ENCODE measurements at regions not wholly inside any gene's neighbourhood (a gene's known extent, or its start where the extent isn't known, plus 50 kb on each side); places are given as distances from the start of the nearest gene placed in this dataset.
"Not testable (repeated sequence)": the region's sequence is repeated elsewhere in the genome, so short reads cannot be mapped to it uniquely, and the experiment has no call there.

DNA sequence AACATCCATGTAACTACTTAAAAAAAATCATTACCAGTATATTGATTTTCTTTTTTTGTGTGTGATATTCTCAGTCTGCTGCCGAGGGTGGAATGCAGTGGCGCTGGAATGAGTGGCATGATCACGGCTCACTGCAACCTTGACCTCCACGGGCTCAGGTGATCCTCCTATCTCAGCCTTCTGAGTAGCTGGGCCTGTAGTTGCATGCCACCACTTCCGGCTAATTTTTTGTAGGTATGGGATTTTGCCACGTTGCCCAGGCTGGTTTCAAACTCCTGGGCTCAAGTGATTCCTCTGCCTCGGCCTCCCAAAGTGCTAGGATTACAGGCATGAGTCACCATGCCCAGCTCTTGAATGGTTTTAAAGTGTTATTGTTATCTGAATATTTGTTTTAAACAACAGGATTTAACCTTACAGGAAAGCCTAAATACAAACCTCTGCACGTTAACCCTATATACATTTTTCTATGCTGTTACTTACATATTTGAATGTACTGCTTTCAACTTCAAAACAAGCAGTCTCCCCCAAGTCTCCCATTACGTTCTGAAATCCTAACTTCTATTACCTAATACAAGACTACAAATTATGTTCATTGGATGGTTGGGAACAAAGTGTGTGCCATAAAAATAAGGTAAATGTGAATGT, 61.7 kb downstream of the KPNA2 start:
- ATAC-seq (no peak), DNase-seq (ENCODE audit: low spot score) (no peak)
- intact Hi-C loops (cut with DNase I): no loop called here

DNA sequence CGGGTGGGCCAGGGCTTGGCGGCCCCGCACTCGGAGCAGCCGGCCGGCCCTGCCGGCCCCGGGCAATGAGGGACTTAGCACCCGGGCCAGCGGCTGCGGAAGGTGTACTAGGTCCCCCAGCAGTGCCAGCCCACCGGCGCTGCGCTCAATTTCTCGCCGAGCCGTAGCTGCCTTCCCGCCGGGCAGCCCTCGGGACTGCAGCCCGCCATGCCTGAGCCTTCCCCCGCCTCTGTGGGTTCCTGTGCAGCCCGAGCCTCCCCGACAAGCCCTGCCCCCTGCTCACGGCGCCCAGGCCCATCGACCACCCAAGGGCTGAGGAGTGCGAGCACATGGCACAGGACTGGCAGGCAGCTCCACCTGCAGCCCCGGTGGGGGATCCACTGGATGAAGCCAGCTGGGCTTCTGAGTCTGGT, 63.8 kb downstream of the KPNA2 start:
- intact Hi-C loops (cut with DNase I); DNase-seq (ENCODE audit: low spot score); ATAC-seq: not testable (repeated sequence)

DNA sequence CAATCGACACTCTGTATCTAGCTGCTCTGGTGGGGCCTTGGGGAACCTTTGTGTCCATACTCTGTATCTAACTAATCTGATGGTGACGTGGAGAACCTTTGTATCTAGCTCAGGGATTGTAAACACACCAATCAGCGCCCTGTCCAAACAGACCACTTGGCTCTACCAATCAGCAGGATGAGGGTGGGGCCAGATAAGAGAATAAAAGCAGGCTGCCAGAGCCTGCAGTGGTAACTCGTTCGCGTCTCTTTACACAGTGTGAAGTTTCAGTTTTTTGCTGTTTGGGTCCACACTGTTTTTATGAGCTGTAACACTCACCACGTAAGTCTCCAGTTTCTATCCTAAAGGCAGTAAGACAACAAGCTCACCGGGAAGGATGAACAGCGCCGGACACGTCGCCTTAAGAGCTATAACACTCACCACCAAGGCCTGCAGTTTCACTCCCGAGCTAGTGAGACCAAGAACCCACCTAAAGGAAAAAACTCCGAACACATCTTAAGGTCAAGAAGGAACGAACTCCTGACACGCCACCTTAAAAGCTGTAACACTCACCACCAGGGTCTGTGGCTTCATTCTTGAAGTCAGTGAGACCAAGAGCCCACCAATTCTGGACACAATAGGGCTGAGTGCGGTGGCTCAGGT, 64.6 kb downstream of the KPNA2 start:
- intact Hi-C loops (cut with DNase I): no loop called here
- ATAC-seq: no peak
- no peak for DNase-seq (ENCODE audit: low spot score)

- intact Hi-C loops (cut with DNase I): no loop called here
- peak; percentile 96 for DNase-seq (ENCODE audit: low spot score)
- peak; percentile 99 for ATAC-seq
Measured at GRCh38 chr17:68101075-68101986, 65.8 kb downstream of the KPNA2 start.

GRCh38 chr17:68101987-68102314, 66.4 kb downstream of the KPNA2 start:
- intact Hi-C loops (cut with DNase I): no loop called here
- ATAC-seq (no peak), DNase-seq (ENCODE audit: low spot score) (no peak)

DNA sequence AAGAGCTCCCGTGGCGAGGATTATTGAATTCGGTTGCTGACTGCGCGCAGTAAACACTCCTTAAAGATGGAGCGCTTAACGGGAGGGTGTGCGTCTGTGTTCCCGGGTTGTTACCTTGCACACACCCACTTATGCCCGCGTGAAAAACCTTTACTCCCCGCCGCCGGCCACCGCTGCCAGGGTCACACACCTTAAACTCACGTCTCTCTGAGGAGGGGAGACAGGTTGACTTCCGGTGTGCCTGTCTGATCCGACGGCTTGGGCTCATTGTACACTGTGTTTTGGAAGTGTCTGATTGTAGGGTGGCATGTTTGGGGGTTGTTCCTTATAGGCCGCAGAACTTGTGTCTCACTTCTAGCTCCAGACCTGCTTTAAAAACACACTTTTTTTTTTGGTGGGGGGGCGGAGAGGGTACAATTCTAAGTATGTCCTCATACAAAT, 66.8 kb downstream of the KPNA2 start:
- no peak for DNase-seq (ENCODE audit: low spot score)
- intact Hi-C loops (cut with DNase I): no loop called here
- ATAC-seq: peak; percentile 32

DNA sequence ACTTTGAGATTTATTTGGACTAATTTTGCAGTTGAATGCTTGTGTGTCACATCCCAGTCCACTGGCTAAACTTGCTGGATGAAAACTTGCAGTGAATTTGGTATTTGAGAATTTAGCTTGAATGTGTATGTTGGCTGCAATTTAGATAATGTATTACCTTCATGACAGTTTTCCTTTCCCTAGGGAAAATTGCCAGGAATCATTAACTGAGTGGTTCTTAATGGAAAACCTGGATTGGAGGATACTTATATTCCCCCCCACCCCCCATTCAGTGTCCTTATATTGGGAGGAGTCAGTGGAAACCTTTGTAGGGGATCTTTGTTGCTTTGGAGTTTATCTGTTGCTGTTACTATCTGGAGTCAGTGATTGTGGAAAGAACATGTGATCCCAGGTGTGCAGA, 67.6 kb downstream of the KPNA2 start:
- intact Hi-C loops (cut with DNase I): no loop called here
- DNase-seq (ENCODE audit: low spot score) (no peak), ATAC-seq (no peak)

- no peak for DNase-seq (ENCODE audit: low spot score)
- intact Hi-C loops (cut with DNase I): no loop called here
- ATAC-seq: no peak
Measured at GRCh38 chr17:68106085-68106484, 70.5 kb downstream of the KPNA2 start.

GRCh38 chr17:68107373-68107772, 71.8 kb downstream of the KPNA2 start:
- DNase-seq (ENCODE audit: low spot score) (no peak), ATAC-seq (no peak)
- intact Hi-C loops (cut with DNase I): no loop called here

DNA sequence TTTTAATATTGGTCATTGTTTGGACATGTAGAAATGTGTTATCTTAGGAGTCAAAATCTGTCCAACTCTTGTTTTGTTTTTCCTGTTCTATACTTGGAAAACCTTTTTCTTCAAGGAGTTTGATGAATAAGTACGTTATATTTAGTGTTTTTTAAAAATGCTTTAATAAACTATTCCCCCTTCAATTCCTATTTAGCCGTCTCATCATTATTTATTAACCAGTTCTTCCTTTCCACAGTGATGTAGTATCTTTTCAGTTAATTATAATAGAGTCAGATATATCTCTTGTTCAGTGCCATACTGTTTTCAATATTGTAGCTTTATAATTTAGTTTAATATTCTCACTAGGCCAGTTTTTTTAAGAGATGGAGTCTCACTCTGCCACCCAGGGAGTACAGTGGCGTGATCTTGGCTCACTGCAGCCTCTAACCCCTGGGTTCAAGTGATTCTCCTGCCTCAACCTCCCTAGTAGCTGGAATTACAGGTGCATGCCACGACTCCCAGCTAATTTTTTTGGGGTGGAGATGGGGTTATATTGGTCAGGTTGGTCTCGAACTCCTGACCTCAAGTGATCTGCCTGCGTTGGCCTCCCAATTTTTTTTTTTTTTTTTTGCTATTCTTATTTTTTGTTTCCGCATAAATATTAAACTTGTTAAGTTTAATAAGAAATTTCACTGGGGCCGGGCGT, 72.9 kb downstream of the KPNA2 start:
- intact Hi-C loops (cut with DNase I): no loop called here
- ATAC-seq: no peak
- DNase-seq (ENCODE audit: low spot score): no peak

DNA sequence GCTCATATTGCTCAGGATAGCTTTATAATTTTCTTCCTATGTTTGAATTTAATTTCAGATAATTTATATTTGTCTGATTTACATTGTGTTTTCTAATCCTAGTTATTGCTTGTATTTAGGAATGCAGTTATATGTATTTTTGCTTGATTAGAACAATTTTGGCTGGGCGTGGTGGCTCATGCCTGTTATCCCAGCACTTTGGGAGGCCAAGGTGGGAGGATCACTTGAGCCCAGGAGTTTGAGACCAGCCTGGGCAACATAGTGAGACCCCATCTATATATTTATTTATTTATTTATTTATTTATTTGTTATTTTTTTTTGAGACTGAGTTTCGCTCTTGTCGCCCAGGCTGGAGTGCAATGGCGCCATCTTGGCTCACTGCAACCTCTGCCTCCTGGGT, 73.9 kb downstream of the KPNA2 start:
- not testable (repeated sequence) for ATAC-seq

GRCh38 chr17:68116211-68116610, 80.7 kb downstream of the KPNA2 start:
- intact Hi-C loops (cut with DNase I); ATAC-seq: not testable (repeated sequence)

More for the DNA sequence above, 73.9 kb downstream of the KPNA2 start:
- DNase-seq (ENCODE audit: low spot score); intact Hi-C loops (cut with DNase I): not testable (repeated sequence)

DNA sequence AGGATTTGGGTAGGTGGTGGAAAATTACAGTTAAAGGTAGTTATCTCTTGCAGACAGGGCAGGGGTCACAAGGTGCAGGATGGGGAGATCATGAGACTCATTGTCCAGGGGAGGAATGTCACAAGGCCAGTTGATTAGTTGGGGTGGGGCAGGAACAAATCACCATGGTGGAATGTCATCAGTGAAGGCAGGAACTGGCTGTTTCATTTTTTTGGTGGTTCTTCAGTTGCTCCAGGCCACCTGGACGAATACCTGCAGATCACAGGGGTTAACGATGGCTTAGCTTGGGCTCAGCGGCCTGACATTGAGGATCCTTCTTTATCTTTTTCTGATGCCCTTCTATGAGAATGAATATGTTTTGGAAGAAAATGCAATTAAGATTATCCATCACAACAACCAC, 87.1 kb downstream of the KPNA2 start:
- DNase-seq (ENCODE audit: low spot score): no peak
- intact Hi-C loops (cut with DNase I): no loop called here
- no peak for ATAC-seq

More at GRCh38 chr17:68116211-68116610, 80.7 kb downstream of the KPNA2 start:
- DNase-seq (ENCODE audit: low spot score): not testable (repeated sequence)

DNA sequence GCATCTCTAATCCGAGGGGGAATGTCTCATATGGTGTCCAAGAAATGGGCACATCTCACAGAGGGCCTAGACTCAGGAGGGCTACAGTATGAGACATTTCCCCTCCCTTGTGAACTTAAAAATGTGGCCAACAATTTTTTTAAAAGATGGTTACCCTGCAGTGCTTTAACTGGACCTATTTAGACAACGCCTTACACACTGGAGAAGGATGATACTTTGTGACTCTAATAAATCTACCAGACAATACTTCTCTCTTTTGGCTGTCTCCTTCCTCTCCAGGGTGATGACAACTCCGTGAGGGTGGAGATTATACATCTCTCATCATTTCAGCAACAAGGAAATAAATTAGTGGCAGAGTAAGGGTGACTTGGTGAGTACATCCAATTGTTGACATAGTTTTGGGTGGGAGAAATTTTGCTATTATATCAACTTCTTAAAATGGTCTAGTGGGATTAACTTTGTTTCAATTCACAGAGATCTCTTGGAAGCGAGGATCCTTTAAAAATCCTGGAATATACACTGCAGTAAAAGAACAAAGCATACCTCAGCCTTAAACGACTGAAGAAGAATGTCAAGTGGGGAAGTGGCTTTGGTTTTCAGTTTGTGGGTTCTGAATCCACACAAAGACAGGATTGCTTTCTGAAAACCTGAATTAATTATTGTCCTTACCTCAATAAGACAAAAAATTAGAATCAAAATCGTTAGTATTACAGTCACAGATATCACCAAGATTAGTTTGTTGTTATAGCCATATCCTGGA, 89.8 kb downstream of the KPNA2 start:
- intact Hi-C loops (cut with DNase I): no loop called here
- DNase-seq (ENCODE audit: low spot score): no peak
- no peak for ATAC-seq

GRCh38 chr17:68127914-68128313, 92.4 kb downstream of the KPNA2 start:
- no peak for DNase-seq (ENCODE audit: low spot score)
- intact Hi-C loops (cut with DNase I): no loop called here

DNA sequence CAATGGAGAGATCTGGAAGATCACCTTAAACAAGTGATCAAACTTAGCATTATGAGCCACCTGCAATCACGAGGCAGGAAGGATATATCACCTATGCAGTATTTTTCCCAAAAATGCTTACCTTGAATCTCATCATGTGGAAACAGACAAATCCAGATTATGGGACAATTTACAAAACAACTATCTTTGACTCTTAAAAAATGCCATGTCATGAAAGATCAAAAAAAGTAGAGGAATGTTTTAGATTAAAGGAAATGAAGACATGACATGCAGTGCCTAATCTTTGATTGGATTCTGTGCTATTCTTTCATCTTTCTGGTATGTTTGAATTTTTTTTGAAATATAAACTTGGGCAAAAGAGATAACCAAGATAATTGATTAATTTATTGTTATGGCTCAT, 95.9 kb downstream of the KPNA2 start:
- ATAC-seq (no peak), DNase-seq (ENCODE audit: low spot score) (no peak)
- intact Hi-C loops (cut with DNase I): no loop called here

More at GRCh38 chr17:68127914-68128313, 92.4 kb downstream of the KPNA2 start:
- no peak for ATAC-seq

GRCh38 chr17:68133346-68134045, 98.0 kb downstream of the KPNA2 start:
- ATAC-seq: peak; percentile 24
- no peak for DNase-seq (ENCODE audit: low spot score)
- intact Hi-C loops (cut with DNase I): no loop called here

DNA sequence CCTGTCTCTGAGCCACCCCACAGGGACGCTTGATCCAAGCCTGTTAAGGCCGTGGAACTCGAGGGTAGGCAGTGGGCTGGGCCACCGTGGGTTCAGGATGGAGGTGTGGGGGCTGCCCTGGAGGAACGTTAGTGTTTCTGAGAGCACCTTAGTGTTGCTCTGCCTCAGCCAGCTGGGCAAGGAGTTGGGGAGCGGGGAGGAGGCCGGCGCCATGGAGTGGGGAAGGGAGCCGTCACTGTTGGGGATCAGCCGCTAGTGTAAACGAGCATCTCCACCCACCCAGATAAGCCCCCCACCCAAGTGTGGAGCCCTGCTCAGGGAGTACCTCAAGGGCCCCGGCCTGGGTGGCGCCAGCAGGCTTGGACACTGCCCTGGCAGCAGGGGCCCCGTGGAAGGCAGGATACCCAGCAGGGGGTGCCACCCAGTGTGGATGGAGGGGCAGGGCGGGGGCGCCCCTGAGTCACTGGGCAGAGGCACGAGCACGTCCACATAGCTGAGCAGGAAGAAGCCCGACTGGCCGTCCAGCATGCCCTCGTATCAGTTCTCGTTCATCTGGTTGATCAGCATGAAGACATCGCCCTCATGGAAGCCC, 98.6 kb downstream of the KPNA2 start:
- intact Hi-C loops (cut with DNase I): no loop called here
- no peak for DNase-seq (ENCODE audit: low spot score)
- ATAC-seq: peak; percentile 22
